ENCODE measurements at regions not wholly inside any gene's neighbourhood (a gene's known extent, or its start where the extent isn't known, plus 50 kb on each side); places are given as distances from the start of the nearest gene placed in this dataset.

DNA sequence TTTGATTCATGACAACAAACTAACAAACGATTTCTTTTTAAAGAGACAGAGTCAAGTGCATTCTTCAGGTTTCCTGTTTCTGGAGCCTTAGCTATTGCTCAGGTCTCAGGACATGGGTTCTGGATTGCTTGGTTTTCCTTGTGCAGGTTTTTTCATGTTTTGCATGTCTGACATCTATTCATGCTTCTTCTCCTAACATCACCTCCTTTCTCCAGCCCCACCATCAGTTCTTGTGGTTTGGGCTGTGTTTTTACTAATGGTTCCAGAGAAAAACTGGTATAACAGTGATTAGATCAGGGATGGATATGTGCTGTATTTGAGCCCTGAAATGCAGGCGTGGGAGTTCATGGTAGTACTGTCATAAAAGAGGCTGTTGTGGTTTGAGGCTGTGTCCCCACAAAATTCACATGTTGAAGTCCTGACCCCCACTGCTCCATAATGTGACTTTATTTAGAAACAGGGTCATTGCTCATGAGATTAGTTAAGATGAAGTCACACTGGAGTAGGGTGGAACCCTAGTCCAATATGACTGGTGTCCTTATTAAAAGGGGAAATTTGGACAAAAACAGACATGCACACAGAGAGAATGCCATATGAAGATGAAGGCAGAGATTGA is 67.9 kb downstream of the IRX6 start:
- TF ChIP-seq, protein P1, sequence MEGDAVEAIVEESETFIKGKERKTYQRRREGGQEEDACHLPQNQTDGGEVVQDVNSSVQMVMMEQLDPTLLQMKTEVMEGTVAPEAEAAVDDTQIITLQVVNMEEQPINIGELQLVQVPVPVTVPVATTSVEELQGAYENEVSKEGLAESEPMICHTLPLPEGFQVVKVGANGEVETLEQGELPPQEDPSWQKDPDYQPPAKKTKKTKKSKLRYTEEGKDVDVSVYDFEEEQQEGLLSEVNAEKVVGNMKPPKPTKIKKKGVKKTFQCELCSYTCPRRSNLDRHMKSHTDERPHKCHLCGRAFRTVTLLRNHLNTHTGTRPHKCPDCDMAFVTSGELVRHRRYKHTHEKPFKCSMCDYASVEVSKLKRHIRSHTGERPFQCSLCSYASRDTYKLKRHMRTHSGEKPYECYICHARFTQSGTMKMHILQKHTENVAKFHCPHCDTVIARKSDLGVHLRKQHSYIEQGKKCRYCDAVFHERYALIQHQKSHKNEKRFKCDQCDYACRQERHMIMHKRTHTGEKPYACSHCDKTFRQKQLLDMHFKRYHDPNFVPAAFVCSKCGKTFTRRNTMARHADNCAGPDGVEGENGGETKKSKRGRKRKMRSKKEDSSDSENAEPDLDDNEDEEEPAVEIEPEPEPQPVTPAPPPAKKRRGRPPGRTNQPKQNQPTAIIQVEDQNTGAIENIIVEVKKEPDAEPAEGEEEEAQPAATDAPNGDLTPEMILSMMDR (IDR thresholded peaks at IDR 0.05), result no peak
- no peak for TF ChIP-seq POLR2A (IDR thresholded peaks at IDR 0.05)
- no peak for TF ChIP-seq POLR2AphosphoS5 (IDR thresholded peaks at IDR 0.05)
- no peak for TF ChIP-seq EP300 (IDR thresholded peaks at IDR 0.05)
